ENCODE measurements at regions not wholly inside any gene's neighbourhood (a gene's known extent, or its start where the extent isn't known, plus 50 kb on each side); places are given as distances from the start of the nearest gene placed in this dataset.

GRCh38 chrX:7233580-7234406, 85.8 kb upstream of the PUDP start:
- no peak for DNase-seq
- no peak overlapping the region for H3K27ac Mint-ChIP-seq
- CTCF ChIA-PET: no interaction called here
- H3K9me3 Mint-ChIP-seq: no peaks in the 10 kb centered on the region
- no peaks in the 10 kb centered on the region for H3K36me3 Mint-ChIP-seq (ENCODE audit: low read depth)
- no peaks in the 10 kb centered on the region for H3K4me1 Mint-ChIP-seq
- H3K4me3 Mint-ChIP-seq: no peak overlapping the region
- POLR2A ChIA-PET: no interaction called here
- H3K27me3 Mint-ChIP-seq: no peaks in the 10 kb centered on the region

DNA sequence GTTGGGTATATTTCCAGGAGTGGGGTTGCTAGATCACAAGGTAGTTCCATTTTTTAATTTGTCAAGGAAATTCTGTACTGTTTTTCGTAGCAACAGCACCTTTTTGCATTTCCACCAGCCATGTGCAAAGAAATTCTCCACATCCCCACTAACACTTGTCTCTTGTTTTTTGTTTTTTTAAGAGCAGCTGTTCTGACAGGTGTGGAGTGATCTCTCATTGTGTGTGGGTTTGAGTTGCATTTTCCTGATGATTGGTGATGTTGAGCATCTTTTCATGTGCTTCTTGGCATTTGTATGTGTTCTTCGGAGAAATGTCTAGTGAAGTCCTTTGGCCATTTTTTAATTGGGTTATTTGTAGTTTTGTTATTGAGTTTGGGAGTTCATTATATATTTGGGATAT, 80.3 kb upstream of the PUDP start:
- H3K27me3 Mint-ChIP-seq: no peaks in the 10 kb centered on the region
- POLR2A ChIA-PET: no interaction called here
- DNase-seq: no peak
- H3K4me3 Mint-ChIP-seq: no peak overlapping the region
- H3K4me1 Mint-ChIP-seq: no peaks in the 10 kb centered on the region
- CTCF ChIA-PET: no interaction called here
- H3K9me3 Mint-ChIP-seq: no peaks in the 10 kb centered on the region
- peak overlapping the region; percentile 13 for H3K27ac Mint-ChIP-seq
- no peaks in the 10 kb centered on the region for H3K36me3 Mint-ChIP-seq (ENCODE audit: low read depth)

- H3K4me3 Mint-ChIP-seq: no peak overlapping the region
- no peak for DNase-seq
- CTCF ChIA-PET: interaction anchor here (0.5 kb wide), 1 partner anchor 124 kb away, joined by 3 read pairs; no protein-coding TSS in a partner anchor
- H3K4me1 Mint-ChIP-seq: no peaks in the 10 kb centered on the region
- no peaks in the 10 kb centered on the region for H3K36me3 Mint-ChIP-seq (ENCODE audit: low read depth)
- no peaks in the 10 kb centered on the region for H3K27me3 Mint-ChIP-seq
- peaks cover 5% of the 10 kb centered on the region for H3K9me3 Mint-ChIP-seq
- POLR2A ChIA-PET: interaction anchor here (0.5 kb wide), 1 partner anchor 579 kb away, joined by 3 read pairs; no protein-coding TSS in a partner anchor
- H3K27ac Mint-ChIP-seq: no peak overlapping the region
Measured at GRCh38 chrX:7225338-7225737, 77.4 kb upstream of the PUDP start.

GRCh38 chrX:7223271-7223670, 75.3 kb upstream of the PUDP start:
- Mint-ChIP-seq H3K36me3 (ENCODE audit: low read depth) (no peaks in the 10 kb centered on the region), H3K4me1 (no peaks in the 10 kb centered on the region), H3K27me3 (no peaks in the 10 kb centered on the region), H3K4me3 (no peak overlapping the region), H3K27ac (no peak overlapping the region), H3K9me3 (peaks cover 5% of the 10 kb centered on the region)
- POLR2A ChIA-PET: no interaction called here
- CTCF ChIA-PET: no interaction called here
- DNase-seq: no peak

DNA sequence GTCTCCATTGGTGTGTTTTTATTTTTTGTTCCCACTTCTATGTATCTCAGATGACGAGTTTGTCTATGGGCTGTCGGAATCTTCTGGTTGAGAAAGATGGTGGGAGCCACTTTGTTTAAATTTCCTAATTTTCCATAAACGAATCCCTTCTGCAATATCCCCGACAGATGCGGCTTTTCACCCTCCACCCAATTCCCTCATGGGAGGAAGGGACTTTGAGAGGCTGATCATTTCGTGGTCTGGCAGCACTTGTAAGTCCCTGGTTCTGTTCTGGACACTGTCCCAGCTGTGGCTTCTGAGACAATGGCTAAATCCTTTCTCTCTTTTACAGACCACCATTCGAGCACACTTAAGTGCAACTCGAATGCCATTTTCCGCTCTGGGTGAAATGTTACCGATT, 72.2 kb upstream of the PUDP start:
- peaks cover 5% of the 10 kb centered on the region for H3K9me3 Mint-ChIP-seq
- H3K4me3 Mint-ChIP-seq: no peak overlapping the region
- CTCF ChIA-PET: no interaction called here

DNA sequence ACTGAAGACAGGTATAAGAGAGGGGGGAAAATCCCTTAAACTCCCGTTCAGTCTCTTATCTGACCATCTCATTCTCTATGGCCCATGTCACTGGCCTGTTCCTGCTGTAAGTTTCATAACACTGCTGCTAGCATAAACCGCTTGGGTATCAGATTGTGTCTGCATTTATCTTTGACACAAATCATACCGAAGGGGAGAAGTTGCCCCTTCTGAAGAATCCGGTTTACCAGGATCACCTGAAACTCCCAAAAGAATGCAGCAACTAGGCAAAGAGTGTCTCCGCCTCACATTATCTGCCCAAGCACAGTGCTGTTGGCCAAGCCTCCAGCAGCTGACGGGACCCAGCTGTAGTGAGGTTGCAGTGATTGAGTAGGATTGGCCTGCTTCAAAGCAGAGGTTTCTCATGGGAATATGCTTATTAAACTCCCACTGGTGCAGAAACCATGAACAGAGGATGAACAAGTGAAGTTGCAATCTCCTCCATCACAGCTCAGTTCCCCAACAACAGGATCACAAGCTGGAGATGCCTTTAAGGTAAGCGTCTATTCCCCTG, 71.3 kb upstream of the PUDP start:
- ChIA-PET POLR2A (no interaction called here), CTCF (no interaction called here)
- no peak for DNase-seq
- H3K4me1 Mint-ChIP-seq: no peaks in the 10 kb centered on the region
- no peak overlapping the region for H3K4me3 Mint-ChIP-seq
- H3K36me3 Mint-ChIP-seq (ENCODE audit: low read depth): no peaks in the 10 kb centered on the region
- no peak overlapping the region for H3K27ac Mint-ChIP-seq
- peaks cover 5% of the 10 kb centered on the region for H3K9me3 Mint-ChIP-seq
- no peaks in the 10 kb centered on the region for H3K27me3 Mint-ChIP-seq

More for the DNA sequence above, 72.2 kb upstream of the PUDP start:
- H3K4me1 Mint-ChIP-seq: no peaks in the 10 kb centered on the region
- H3K36me3 Mint-ChIP-seq (ENCODE audit: low read depth): no peaks in the 10 kb centered on the region
- POLR2A ChIA-PET: no interaction called here
- H3K27ac Mint-ChIP-seq: no peak overlapping the region
- no peak for DNase-seq
- no peaks in the 10 kb centered on the region for H3K27me3 Mint-ChIP-seq

DNA sequence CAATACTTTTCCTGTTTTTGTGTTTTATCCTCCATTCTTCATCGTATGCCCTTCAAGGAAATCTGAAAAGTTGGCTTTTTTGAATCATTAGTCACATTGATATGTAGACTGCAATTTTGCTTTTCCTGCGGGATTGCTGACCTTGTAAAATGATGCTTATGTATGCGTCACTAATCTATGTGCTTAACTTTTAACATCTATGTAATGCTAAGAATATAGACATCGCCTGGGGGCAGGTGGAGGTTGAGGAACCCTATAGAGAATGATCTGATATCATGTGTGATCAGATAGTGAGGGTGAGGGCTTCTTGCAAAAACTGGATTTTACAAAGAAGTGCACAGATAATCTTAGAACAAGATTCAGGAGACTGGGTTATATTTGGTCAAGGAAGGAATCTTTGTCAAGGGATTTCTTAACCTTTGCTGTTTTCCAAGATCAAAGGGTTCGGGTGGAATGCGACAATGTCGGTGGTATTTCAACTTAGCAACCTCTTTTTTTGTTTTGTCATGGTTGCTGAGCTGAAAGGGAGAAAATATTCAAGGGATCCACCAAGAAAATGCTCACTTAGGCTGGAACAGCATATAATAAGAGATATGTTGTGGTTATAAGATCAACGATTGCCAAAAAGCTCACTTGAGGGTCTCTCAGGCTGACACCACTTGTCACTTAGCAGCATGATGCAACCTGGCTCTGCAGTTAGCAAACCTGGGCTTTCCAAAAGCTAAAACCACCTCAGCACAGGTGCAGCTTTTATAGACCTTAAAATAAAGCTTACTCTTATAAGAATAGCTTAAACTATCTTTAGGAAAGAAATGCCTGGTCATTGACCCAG, 70.6 kb upstream of the PUDP start:
- ChIA-PET CTCF (no interaction called here), POLR2A (no interaction called here)
- Mint-ChIP-seq H3K4me1 (no peaks in the 10 kb centered on the region), H3K36me3 (ENCODE audit: low read depth) (no peaks in the 10 kb centered on the region), H3K4me3 (no peak overlapping the region), H3K27ac (no peak overlapping the region), H3K9me3 (peaks cover 5% of the 10 kb centered on the region), H3K27me3 (no peaks in the 10 kb centered on the region)
- DNase-seq: no peak

- Mint-ChIP-seq H3K27me3 (no peaks in the 10 kb centered on the region), H3K9me3 (peaks cover 5% of the 10 kb centered on the region), H3K27ac (no peak overlapping the region), H3K36me3 (ENCODE audit: low read depth) (no peaks in the 10 kb centered on the region), H3K4me3 (no peak overlapping the region), H3K4me1 (no peaks in the 10 kb centered on the region)
- DNase-seq: no peak
- CTCF ChIA-PET: no interaction called here
- POLR2A ChIA-PET: no interaction called here
Measured at GRCh38 chrX:7216981-7217587, 69.1 kb upstream of the PUDP start.

DNA sequence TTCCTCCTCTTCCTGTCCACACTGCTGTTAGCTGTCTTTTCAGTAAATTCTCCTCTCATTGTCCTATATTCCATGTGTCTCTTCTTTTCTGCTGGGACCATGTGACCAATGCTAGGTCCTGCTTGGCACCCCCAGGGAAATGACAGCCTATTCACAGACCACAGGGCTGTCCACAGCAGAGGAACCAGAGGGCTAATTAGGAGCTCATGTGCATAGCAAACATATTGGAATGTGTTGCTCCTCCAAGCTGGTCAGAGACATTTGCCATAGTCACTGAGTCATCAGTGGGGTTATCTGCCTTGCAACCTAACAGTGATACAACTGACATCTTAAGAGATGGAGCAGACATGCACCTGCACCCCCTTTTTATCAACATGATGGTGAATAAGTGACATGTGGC, 67.9 kb upstream of the PUDP start:
- H3K9me3 Mint-ChIP-seq: peaks cover 2% of the 10 kb centered on the region
- no peak for DNase-seq

DNA sequence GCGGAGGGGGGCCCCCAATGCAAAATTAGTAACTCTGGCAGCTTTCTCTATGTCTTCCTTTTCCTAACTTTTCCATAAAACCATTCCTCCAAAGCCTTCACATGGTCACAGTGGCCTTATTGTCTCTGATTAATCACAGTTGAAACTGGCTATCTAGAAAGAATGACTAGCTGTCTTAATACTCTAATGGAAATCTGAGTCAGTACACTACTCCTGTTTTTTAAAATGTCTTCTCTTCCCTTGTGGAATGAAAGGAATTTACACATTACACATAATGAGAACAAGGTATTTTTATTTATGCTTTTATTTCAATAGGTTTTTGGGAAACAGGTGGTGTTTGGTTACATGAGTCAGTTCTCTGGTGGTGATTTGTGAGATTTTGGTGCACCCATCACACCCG, 66.3 kb upstream of the PUDP start:
- no peaks in the 10 kb centered on the region for H3K4me1 Mint-ChIP-seq
- no peak overlapping the region for H3K27ac Mint-ChIP-seq
- ChIA-PET POLR2A (no interaction called here), CTCF (interaction anchor here (1.0 kb wide), 1 partner anchor 70 kb away, joined by 3 read pairs; no protein-coding TSS in a partner anchor)
- H3K36me3 Mint-ChIP-seq (ENCODE audit: low read depth): no peaks in the 10 kb centered on the region
- H3K4me3 Mint-ChIP-seq: no peak overlapping the region
- H3K9me3 Mint-ChIP-seq: peaks cover 2% of the 10 kb centered on the region
- no peak for DNase-seq
- no peaks in the 10 kb centered on the region for H3K27me3 Mint-ChIP-seq

More for the DNA sequence above, 67.9 kb upstream of the PUDP start:
- H3K27ac Mint-ChIP-seq: no peak overlapping the region
- H3K4me3 Mint-ChIP-seq: no peak overlapping the region
- H3K4me1 Mint-ChIP-seq: no peaks in the 10 kb centered on the region
- POLR2A ChIA-PET: no interaction called here
- H3K27me3 Mint-ChIP-seq: no peaks in the 10 kb centered on the region
- no peaks in the 10 kb centered on the region for H3K36me3 Mint-ChIP-seq (ENCODE audit: low read depth)
- CTCF ChIA-PET: interaction anchor here (0.6 kb wide), 1 partner anchor 23 kb away, joined by 7 read pairs; no protein-coding TSS in a partner anchor

- ChIA-PET POLR2A (no interaction called here), CTCF (no interaction called here)
- H3K4me1 Mint-ChIP-seq: no peaks in the 10 kb centered on the region
- H3K4me3 Mint-ChIP-seq: no peak overlapping the region
- peaks cover 2% of the 10 kb centered on the region for H3K9me3 Mint-ChIP-seq
- H3K27ac Mint-ChIP-seq: no peak overlapping the region
- DNase-seq: no peak
- no peaks in the 10 kb centered on the region for H3K27me3 Mint-ChIP-seq
- no peaks in the 10 kb centered on the region for H3K36me3 Mint-ChIP-seq (ENCODE audit: low read depth)
Measured at GRCh38 chrX:7205037-7205577, 57.2 kb upstream of the PUDP start.

- ChIA-PET CTCF (no interaction called here), POLR2A (no interaction called here)
- H3K36me3 Mint-ChIP-seq (ENCODE audit: low read depth): no peaks in the 10 kb centered on the region
Measured at GRCh38 chrX:7204619-7205018, 56.7 kb upstream of the PUDP start.

DNA sequence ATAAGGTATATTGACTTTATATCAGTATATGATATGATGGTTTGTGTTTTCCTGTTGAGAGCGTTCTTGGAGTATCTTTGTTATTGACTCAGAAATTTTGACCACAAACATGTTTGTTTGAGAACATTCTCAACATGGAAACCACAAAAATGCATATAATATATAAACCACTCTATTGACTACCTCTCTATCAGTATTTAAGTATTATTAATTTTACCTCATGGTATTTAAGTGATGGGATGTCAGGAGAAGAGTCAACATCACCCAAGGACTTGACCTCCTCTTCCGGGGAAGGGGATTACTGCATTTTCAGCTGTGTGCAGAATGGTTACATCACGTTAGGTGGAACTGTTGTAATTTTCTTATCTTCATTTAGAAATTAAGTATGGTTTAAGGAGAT, 54.3 kb upstream of the PUDP start:
- Mint-ChIP-seq H3K36me3 (ENCODE audit: low read depth) (no peaks in the 10 kb centered on the region), H3K27ac (no peak overlapping the region), H3K4me3 (no peak overlapping the region), H3K4me1 (no peaks in the 10 kb centered on the region), H3K9me3 (no peaks in the 10 kb centered on the region), H3K27me3 (no peaks in the 10 kb centered on the region)
- no peak for DNase-seq
- ChIA-PET CTCF (no interaction called here), POLR2A (no interaction called here)

More at GRCh38 chrX:7204619-7205018, 56.7 kb upstream of the PUDP start:
- Mint-ChIP-seq H3K9me3 (no peaks in the 10 kb centered on the region), H3K27me3 (no peaks in the 10 kb centered on the region), H3K4me3 (no peak overlapping the region), H3K4me1 (no peaks in the 10 kb centered on the region), H3K27ac (no peak overlapping the region)
- no peak for DNase-seq
